ENCODE measurements at regions not wholly inside any gene's neighbourhood (a gene's known extent, or its start where the extent isn't known, plus 50 kb on each side); places are given as distances from the start of the nearest gene placed in this dataset.

- TF ChIP-seq CTCF (IDR thresholded peaks at IDR 0.05) (no peak), POLR2A (IDR thresholded peaks at IDR 0.05) (no peak), POLR2AphosphoS5 (IDR thresholded peaks at IDR 0.05) (no peak), EP300 (IDR thresholded peaks at IDR 0.05) (no peak)
These were observed 792.1 kb downstream of the DTWD2 start for GRCh38 chr5:118196229-118196628.
